ENCODE measurements at regions not wholly inside any gene's neighbourhood (a gene's known extent, or its start where the extent isn't known, plus 50 kb on each side); places are given as distances from the start of the nearest gene placed in this dataset.

GRCh38 chr3:94293793-94294195 lies 230.9 kb downstream of the NSUN3 start:
- TF ChIP-seq CTCF (optimal IDR thresholded peaks at IDR 0.05 in 1 of 3, IDR thresholded peaks at IDR 0.05 in 1 of 3, conservative IDR thresholded peaks at IDR 0.05 in 1 of 3; ENCODE audit: extremely low read depth in 1 of 3, insufficient read depth in 2 of 3, low read length in 3 of 3) = no peak
- TF ChIP-seq EZH2 (IDR thresholded peaks at IDR 0.05; ENCODE audit: low read length) = no peak

All from keratinocyte (primary cell).